ENCODE measurements at regions not wholly inside any gene's neighbourhood (a gene's known extent, or its start where the extent isn't known, plus 50 kb on each side); places are given as distances from the start of the nearest gene placed in this dataset.

DNA sequence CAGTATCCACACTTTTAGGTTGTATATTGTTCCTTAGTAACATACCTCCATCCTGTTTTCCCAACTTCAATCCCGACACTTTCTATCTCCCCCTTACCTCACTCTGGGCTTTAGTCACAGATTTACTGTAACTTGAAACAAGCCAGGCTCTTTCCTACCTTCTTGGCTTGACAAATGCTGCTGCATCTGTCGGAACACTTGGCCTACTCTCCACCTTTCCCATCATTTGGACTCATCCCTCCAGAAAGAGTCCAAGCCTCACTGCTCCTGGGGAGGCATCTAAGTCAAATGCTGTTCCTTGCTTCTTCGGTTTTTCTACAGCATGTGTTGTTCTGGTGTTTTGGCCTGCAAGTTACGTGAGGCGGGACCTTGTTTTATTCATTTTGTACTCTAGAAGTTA is 142.4 kb downstream of the DACT1 start:
- no peak for DNase-seq (ENCODE audit: extremely low spot score)
- ChIA-PET CTCF (interaction anchor here (1.0 kb wide), 1 partner anchor 14 kb away, joined by 4 read pairs; no protein-coding TSS in a partner anchor), POLR2A (no interaction called here)
- TF ChIP-seq, protein P1, sequence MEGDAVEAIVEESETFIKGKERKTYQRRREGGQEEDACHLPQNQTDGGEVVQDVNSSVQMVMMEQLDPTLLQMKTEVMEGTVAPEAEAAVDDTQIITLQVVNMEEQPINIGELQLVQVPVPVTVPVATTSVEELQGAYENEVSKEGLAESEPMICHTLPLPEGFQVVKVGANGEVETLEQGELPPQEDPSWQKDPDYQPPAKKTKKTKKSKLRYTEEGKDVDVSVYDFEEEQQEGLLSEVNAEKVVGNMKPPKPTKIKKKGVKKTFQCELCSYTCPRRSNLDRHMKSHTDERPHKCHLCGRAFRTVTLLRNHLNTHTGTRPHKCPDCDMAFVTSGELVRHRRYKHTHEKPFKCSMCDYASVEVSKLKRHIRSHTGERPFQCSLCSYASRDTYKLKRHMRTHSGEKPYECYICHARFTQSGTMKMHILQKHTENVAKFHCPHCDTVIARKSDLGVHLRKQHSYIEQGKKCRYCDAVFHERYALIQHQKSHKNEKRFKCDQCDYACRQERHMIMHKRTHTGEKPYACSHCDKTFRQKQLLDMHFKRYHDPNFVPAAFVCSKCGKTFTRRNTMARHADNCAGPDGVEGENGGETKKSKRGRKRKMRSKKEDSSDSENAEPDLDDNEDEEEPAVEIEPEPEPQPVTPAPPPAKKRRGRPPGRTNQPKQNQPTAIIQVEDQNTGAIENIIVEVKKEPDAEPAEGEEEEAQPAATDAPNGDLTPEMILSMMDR (IDR thresholded peaks at IDR 0.05; ENCODE audit: control extremely low read depth, extremely low read depth, low read depth, missing control alignments) = no peak

DNA sequence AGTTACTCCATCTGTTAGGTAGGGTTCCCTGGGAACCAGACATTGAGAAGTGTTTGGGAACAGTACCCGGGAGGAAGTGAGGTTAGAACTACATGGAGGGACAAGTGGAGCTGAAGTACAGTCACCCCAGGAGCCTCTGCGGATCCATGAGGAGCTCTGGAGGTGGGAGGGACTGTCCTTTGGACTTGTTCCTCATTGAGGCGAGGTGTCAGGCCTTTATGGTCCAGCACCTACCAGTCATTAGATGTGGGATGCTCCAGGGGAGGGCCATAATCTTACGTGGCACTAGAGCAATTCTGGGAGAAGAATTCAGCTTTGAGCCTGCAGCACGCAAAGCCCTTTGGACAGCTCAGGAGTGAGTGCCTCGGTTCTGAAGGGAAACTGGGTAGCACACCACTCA is 142.8 kb downstream of the DACT1 start:
- CTCF ChIA-PET = interaction anchor here (1.0 kb wide), 1 partner anchor 13 kb away, joined by 4 read pairs; no protein-coding TSS in a partner anchor

GRCh38 chr14:58782011-58782410 is 144.2 kb downstream of the DACT1 start:
- no peak for DNase-seq (ENCODE audit: extremely low spot score)
- ChIA-PET CTCF (interaction anchor here (0.8 to 1.2 kb wide), 2 partner anchors 8 to 177 kb away, joined by 3 read pairs; no protein-coding TSS in a partner anchor), POLR2A (no interaction called here)
- TF ChIP-seq, protein P1 (IDR thresholded peaks at IDR 0.05; ENCODE audit: control extremely low read depth, extremely low read depth, low read depth, missing control alignments) = no peak

More for the DNA sequence above, 142.8 kb downstream of the DACT1 start:
- TF ChIP-seq, protein P1 (IDR thresholded peaks at IDR 0.05; ENCODE audit: control extremely low read depth, extremely low read depth, low read depth, missing control alignments) = no peak
- DNase-seq (ENCODE audit: extremely low spot score) = no peak
- POLR2A ChIA-PET = no interaction called here

- ChIA-PET CTCF (interaction anchor here (0.8 to 1.4 kb wide), 3 partner anchors 11 to 155 kb away, joined by 3 to 4 read pairs (median 3); no protein-coding TSS in a partner anchor), POLR2A (no interaction called here)
- no peak for DNase-seq (ENCODE audit: extremely low spot score)
- TF ChIP-seq, protein P1 (IDR thresholded peaks at IDR 0.05; ENCODE audit: control extremely low read depth, extremely low read depth, low read depth, missing control alignments) = no peak
These were observed 146.2 kb downstream of the DACT1 start for GRCh38 chr14:58783792-58784511.

DNA sequence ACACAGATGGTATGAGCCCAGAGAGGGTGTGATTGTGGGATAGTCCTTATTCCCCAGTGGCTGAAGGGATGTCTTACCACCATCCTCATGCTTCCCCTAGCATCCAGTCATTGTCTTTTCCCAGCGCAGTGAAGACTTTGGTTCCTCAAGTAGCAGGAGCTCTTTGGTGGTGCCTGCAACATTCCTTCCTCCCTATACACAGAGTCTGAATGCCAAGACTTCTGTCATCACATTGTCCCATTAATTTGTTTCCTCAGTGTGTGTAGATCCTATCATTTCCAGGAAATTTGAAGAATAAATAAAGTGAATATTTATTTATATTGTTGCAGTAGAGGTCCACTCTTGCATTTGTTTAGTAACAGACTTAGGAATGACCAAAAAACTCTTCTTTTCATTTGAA is 147.2 kb downstream of the DACT1 start:
- no peak for DNase-seq (ENCODE audit: extremely low spot score)
- ChIA-PET CTCF (interaction anchor here (1.5 kb wide), 1 partner anchor 284 kb away, joined by 3 read pairs; no protein-coding TSS in a partner anchor), POLR2A (no interaction called here)
- TF ChIP-seq, protein P1 (IDR thresholded peaks at IDR 0.05; ENCODE audit: control extremely low read depth, extremely low read depth, low read depth, missing control alignments) = no peak

DNA sequence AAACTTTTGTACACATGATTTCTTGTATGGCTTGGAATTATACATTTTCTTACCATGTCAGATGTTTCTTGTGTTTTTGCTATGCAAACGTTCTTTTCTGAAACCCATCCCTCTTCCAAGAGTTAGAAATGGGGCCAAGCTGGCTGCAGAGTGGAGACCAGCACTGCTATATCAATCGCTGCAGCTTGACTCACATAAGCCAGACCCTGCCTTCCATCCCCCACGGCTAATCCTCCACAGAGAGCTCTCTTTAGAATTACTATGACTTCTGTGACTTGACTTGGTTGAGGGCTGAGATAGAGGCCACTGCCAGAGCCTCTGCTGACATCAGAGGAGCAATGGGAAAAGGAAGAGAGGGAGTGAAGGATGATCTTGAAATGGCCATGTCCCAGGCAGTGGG is 147.9 kb downstream of the DACT1 start:
- TF ChIP-seq, protein P1 (IDR thresholded peaks at IDR 0.05; ENCODE audit: control extremely low read depth, extremely low read depth, low read depth, missing control alignments) = no peak
- CTCF ChIA-PET = interaction anchor here (1.2 to 1.5 kb wide), 3 partner anchors 9 to 284 kb away, joined by 3 to 6 read pairs (median 5); no protein-coding TSS in a partner anchor
- POLR2A ChIA-PET = no interaction called here
- DNase-seq (ENCODE audit: extremely low spot score) = no peak
